22Rv1 (cell line): ENCODE measurements at regions not wholly inside any gene's neighbourhood (a gene's known extent, or its start where the extent isn't known, plus 50 kb on each side); places are given as distances from the start of the nearest gene placed in this dataset.

Source experiments
- CTCF ChIP-seq: fragments of 450-650 bp; IDR thresholded peaks from 2 replicates; pipeline ENCODE4 v1.5.1; 2017; ENCODE audit warnings: mild to moderate bottlenecking
- ZFX ChIP-seq: fragments of 450-650 bp; IDR thresholded peaks from 2 replicates; pipeline ENCODE4 v1.6.1; 2017; ENCODE audit warnings: antibody characterized with exemption, borderline replicate concordance

- TF ChIP-seq CTCF (no peak), ZFX (no peak)
Measured at GRCh38 chr2:234392041-234392615, 104.8 kb downstream of the ARL4C start.
